Neural progenitor cell (in vitro differentiated cells): ENCODE measurements at regions not wholly inside any gene's neighbourhood (a gene's known extent, or its start where the extent isn't known, plus 50 kb on each side); places are given as distances from the start of the nearest gene placed in this dataset.

Experiments
- DNase-seq: peaks from one replicate; pipeline ENCODE4 v3.0.0-alpha.2; 2016; ENCODE audit warnings: low spot score
- H2AFZ ChIP-seq: fragments of 200-600 bp; sonication (generic); replicated peaks from 2 replicates; pipeline ENCODE4 v1.6.1; 2016; ENCODE audit warnings: antibody characterized with exemption
- H3F3A ChIP-seq: fragments of 200-600 bp; sonication (generic); 2 replicates; pipeline ENCODE4 v1.6.1; 2016; ENCODE audit warnings: antibody characterized with exemption, low read depth
- H3K27ac ChIP-seq: fragments of 200-600 bp; sonication (generic); 2 replicates; pipeline ENCODE4 v1.5.1; 2016; ENCODE audit warnings: mild to moderate bottlenecking
- H3K27me3 ChIP-seq: fragments of 200-600 bp; sonication (generic); 2 replicates; pipeline ENCODE4 v1.6.1; 2016; ENCODE audit warnings: mild to moderate bottlenecking, moderate library complexity
- H3K36me3 ChIP-seq: fragments of 200-600 bp; sonication (generic); 2 replicates; pipeline ENCODE4 v1.5.1; 2016
- H3K4me1 ChIP-seq: fragments of 200-600 bp; sonication (generic); 2 replicates; pipeline ENCODE4 v1.6.1; 2016; ENCODE audit warnings: mixed run types
- H3K4me2 ChIP-seq: fragments of 200-600 bp; sonication (generic); 2 replicates; pipeline ENCODE4 v1.6.1; 2016
- H3K4me3 ChIP-seq: fragments of 200-600 bp; sonication (generic); 2 replicates; pipeline ENCODE4 v1.5.1; 2016
- H3K79me2 ChIP-seq: fragments of 200-600 bp; sonication (generic); 2 replicates; pipeline ENCODE4 v1.6.1; 2016; ENCODE audit warnings: low read depth
- H3K9ac ChIP-seq: fragments of 200-600 bp; sonication (generic); 2 replicates; pipeline ENCODE4 v1.6.1; 2016
- H3K9me3 ChIP-seq: fragments of 200-600 bp; sonication (generic); 2 replicates; pipeline ENCODE4 v1.5.1; 2016; ENCODE audit warnings: low read depth
- H4K20me1 ChIP-seq: fragments of 200-600 bp; sonication (generic); 2 replicates; pipeline ENCODE4 v1.6.1; 2016; ENCODE audit warnings: low read depth
- H3K27ac Mint-ChIP-seq: 3 replicates; pipeline ENCODE4 v1.8.0; 2021; ENCODE audit warnings: mixed read lengths
- H3K27me3 Mint-ChIP-seq: 2 replicates; pipeline ENCODE4 v1.8.0; 2022; ENCODE audit warnings: low read depth, mild to moderate bottlenecking, inconsistent platforms, moderate library complexity, mixed read lengths; ENCODE audit not compliant: insufficient read depth
- H3K36me3 Mint-ChIP-seq: 3 replicates; pipeline ENCODE4 v1.8.0; 2021; ENCODE audit warnings: mixed read lengths
- H3K4me1 Mint-ChIP-seq: 3 replicates; pipeline ENCODE4 v1.8.0; 2021; ENCODE audit warnings: mixed read lengths
- H3K4me3 Mint-ChIP-seq: 3 replicates; pipeline ENCODE4 v1.8.0; 2021; ENCODE audit warnings: mild to moderate bottlenecking, moderate library complexity, mixed read lengths
- H3K9me3 Mint-ChIP-seq: 3 replicates; pipeline ENCODE4 v1.8.0; 2020; ENCODE audit warnings: mixed read lengths
- EZH2 ChIP-seq: fragments of 200-600 bp; sonication (generic); IDR thresholded peaks from 2 replicates; pipeline ENCODE4 v1.6.1; 2017; ENCODE audit warnings: antibody characterized with exemption, mild to moderate bottlenecking, moderate library complexity
- EZH2phosphoT487 ChIP-seq: fragments of 200-600 bp; sonication (generic); IDR thresholded peaks from 2 replicates; pipeline ENCODE4 v1.6.1; 2017; ENCODE audit warnings: antibody characterized with exemption
- TF ChIP-seq, protein P1 (sequence below): fragments of 200-600 bp; sonication (generic); IDR thresholded peaks from 2 replicates; pipeline ENCODE4 v1.5.1; 2017; ENCODE audit warnings: antibody characterized with exemption, mild to moderate bottlenecking

DNA sequence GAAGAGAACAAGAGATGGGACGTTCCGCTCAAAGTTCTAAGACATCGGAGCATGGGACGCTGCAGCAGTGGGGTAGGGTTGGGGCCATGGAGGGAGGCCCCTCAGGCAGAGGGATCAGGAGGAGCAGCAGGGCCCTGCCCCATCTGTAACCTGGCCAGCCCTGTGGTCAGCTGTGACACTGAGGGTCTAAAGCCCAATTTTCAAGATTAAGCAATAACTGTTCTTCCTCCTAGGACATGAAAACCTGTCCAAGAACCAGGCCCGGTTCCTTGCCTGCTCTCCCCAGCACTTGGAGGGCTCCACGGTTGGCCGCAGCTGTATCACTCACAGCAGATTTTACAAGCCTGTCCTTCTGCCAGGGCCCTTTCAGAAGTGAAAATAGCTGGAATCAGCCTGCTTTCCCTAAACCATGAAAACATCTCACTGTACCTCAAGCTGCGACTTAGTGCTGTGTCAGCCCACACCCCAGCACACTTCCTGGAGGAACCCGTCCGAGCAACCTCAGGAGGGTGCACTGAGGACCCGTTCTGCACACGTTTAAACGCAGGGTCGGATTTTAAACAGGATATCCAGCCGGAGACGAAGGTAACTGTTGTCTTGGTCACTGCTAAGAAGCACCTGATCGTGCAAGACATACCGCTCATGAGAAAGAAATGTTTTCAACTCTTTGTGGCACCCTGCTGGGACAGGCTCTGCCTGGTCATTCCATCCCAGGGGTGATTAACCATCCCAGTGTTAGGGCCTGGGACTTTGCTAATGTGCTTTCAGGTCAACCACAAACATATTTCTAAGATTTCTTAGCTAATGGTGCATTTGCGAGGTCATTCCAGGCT is 201.9 kb upstream of the DIO3 start:
- H3K36me3 Mint-ChIP-seq, result peaks cover 2% of the 10 kb centered on the region
- Histone ChIP-seq H3K79me2 (no peaks in the 10 kb centered on the region), H3K27ac (no peak overlapping the region), H3K4me1 (peaks cover 22% of the 10 kb centered on the region), H3K4me3 (no peak overlapping the region), H2AFZ (no peak overlapping the region), H3K9ac (no peak overlapping the region), H3K9me3 (peaks cover 2% of the 10 kb centered on the region), H3F3A (peaks cover 2% of the 10 kb centered on the region), H3K4me2 (peak overlapping the region; percentile 4), H3K27me3 (no peaks in the 10 kb centered on the region), H4K20me1 (no peaks in the 10 kb centered on the region), H3K36me3 (no peaks in the 10 kb centered on the region)
- TF ChIP-seq EZH2phosphoT487 (no peak), EZH2 (no peak)
- TF ChIP-seq, protein P1, sequence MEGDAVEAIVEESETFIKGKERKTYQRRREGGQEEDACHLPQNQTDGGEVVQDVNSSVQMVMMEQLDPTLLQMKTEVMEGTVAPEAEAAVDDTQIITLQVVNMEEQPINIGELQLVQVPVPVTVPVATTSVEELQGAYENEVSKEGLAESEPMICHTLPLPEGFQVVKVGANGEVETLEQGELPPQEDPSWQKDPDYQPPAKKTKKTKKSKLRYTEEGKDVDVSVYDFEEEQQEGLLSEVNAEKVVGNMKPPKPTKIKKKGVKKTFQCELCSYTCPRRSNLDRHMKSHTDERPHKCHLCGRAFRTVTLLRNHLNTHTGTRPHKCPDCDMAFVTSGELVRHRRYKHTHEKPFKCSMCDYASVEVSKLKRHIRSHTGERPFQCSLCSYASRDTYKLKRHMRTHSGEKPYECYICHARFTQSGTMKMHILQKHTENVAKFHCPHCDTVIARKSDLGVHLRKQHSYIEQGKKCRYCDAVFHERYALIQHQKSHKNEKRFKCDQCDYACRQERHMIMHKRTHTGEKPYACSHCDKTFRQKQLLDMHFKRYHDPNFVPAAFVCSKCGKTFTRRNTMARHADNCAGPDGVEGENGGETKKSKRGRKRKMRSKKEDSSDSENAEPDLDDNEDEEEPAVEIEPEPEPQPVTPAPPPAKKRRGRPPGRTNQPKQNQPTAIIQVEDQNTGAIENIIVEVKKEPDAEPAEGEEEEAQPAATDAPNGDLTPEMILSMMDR, result no peak
- peaks cover 36% of the 10 kb centered on the region for H3K9me3 Mint-ChIP-seq
- H3K4me3 Mint-ChIP-seq, result peak overlapping the region; percentile 49
- peak; percentile 44 for DNase-seq
- peaks cover 16% of the 10 kb centered on the region for H3K27me3 Mint-ChIP-seq
- peaks cover 38% of the 10 kb centered on the region for H3K4me1 Mint-ChIP-seq
- peak overlapping the region; percentile 2 for H3K27ac Mint-ChIP-seq

DNA sequence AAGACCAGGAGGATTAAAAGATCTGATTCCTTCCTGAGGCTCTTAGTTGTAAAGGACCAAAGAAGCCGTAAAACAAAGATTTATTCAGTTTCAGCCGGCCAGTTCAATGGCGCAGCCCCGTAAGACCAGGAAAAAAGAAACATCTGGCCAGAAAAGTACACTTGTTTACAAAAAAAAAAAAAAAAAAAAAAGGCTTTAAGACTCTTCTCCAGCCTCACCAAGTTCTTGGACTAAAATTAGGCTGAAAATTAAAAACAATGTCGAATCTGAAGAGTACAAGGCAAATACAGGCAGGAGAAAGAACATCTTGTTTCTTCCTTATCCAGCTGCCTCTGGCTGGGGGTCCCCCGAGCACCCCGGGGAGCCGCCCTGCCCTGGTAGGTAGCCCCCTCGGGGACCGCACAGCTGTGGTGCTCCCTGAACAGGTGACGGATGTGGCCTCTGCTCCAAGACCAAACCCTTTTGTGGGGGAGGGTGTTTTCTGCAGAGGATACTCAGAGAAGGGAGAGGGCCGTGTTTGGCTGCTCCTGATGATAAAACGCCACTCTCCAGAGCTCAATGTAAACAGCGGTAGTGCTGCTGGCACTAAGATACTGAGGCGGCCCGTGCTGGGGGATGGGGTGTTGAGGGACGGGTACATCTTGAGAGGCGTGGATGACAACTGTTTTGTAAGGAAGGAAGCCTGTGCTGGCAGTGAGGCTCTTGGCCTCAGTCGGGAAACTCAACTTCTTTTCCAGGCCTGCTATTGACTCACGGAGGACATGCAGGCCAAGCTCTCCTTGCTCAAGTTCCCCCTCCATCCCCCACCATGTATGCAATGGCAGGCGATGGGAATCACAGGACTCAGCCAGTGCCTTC is 201.0 kb upstream of the DIO3 start:
- peak overlapping the region; percentile 4 for H3K4me2 ChIP-seq
- H3K4me1 ChIP-seq, result peaks cover 31% of the 10 kb centered on the region
- H3F3A ChIP-seq, result peaks cover 11% of the 10 kb centered on the region
- no peaks in the 10 kb centered on the region for H3K9me3 ChIP-seq
- Mint-ChIP-seq H3K4me1 (peaks cover 46% of the 10 kb centered on the region), H3K27ac (no peak overlapping the region), H3K4me3 (peak overlapping the region; percentile 51), H3K9me3 (peaks cover 32% of the 10 kb centered on the region), H3K36me3 (peaks cover 2% of the 10 kb centered on the region), H3K27me3 (peaks cover 16% of the 10 kb centered on the region)
- DNase-seq, result no peak
- no peaks in the 10 kb centered on the region for H3K79me2 ChIP-seq
- H3K9ac ChIP-seq, result no peak overlapping the region
- H3K27me3 ChIP-seq, result no peaks in the 10 kb centered on the region
- H4K20me1 ChIP-seq, result peaks cover 8% of the 10 kb centered on the region
- H3K27ac ChIP-seq, result no peak overlapping the region
- no peak overlapping the region for H3K4me3 ChIP-seq
- H3K36me3 ChIP-seq, result no peaks in the 10 kb centered on the region
- H2AFZ ChIP-seq, result no peak overlapping the region
- TF ChIP-seq, protein P1, result no peak
- TF ChIP-seq EZH2phosphoT487 (no peak), EZH2 (no peak)

DNA sequence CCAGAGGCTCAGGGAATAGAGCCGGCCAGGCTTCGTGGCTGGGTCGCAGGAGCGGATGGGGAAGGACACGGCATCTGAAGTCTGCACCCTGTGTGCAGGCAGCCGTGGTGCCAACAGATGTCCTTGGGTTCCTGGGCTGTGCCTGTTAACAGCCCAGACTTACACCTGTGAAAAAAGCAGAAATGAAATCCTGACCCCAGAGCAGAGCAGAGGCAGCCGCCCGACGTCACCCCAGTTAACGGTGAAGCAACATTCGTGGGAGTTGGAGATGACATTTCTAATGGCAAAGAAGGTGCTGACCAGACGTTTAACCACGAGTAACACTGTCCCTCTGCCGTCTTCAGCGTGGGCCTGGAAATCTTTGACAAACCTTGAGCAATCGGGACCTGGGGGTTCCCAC is 200.3 kb upstream of the DIO3 start:
- H4K20me1 ChIP-seq, result peaks cover 12% of the 10 kb centered on the region
- H3K27me3 ChIP-seq, result no peaks in the 10 kb centered on the region
- H3K9ac ChIP-seq, result no peak overlapping the region
- no peak overlapping the region for H3K4me3 ChIP-seq
- TF ChIP-seq EZH2 (no peak), EZH2phosphoT487 (no peak)
- TF ChIP-seq, protein P1, result no peak
- no peak overlapping the region for H2AFZ ChIP-seq
- H3K4me1 ChIP-seq, result peaks cover 38% of the 10 kb centered on the region
- no peaks in the 10 kb centered on the region for H3K9me3 ChIP-seq
- peaks cover 27% of the 10 kb centered on the region for H3K9me3 Mint-ChIP-seq
- peaks cover 2% of the 10 kb centered on the region for H3K36me3 Mint-ChIP-seq
- no peaks in the 10 kb centered on the region for H3K36me3 ChIP-seq
- peaks cover 19% of the 10 kb centered on the region for H3F3A ChIP-seq
- H3K27me3 Mint-ChIP-seq, result peaks cover 16% of the 10 kb centered on the region
- no peaks in the 10 kb centered on the region for H3K79me2 ChIP-seq
- no peak for DNase-seq
- no peak overlapping the region for H3K4me3 Mint-ChIP-seq
- peaks cover 53% of the 10 kb centered on the region for H3K4me1 Mint-ChIP-seq
- H3K27ac Mint-ChIP-seq, result no peak overlapping the region
- H3K27ac ChIP-seq, result no peak overlapping the region
- no peak overlapping the region for H3K4me2 ChIP-seq
